ENCODE measurements at regions not wholly inside any gene's neighbourhood (a gene's known extent, or its start where the extent isn't known, plus 50 kb on each side); places are given as distances from the start of the nearest gene placed in this dataset.

- TF ChIP-seq CTCF (conservative IDR thresholded peaks at IDR 0.05) (no peak), ZFX (IDR thresholded peaks at IDR 0.05) (no peak)
Measured at GRCh38 chr12:115798309-115798917, 479.1 kb downstream of the MED13L start.

Data from C4-2B (cell line).